GM23338 (cell line): ENCODE measurements at regions not wholly inside any gene's neighbourhood (a gene's known extent, or its start where the extent isn't known, plus 50 kb on each side); places are given as distances from the start of the nearest gene placed in this dataset.

ENCODE experiments used
- ATAC-seq: fragments of 200-7000 bp; cut with Tn5 transposase; 3 replicates; pipeline ENCODE4 v1.9.1; 2020
- DNase-seq: peaks from one replicate; pipeline ENCODE4 v3.0.0-alpha.2; 2015; ENCODE audit warnings: low spot score
- H2AFZ ChIP-seq: fragments of 200-600 bp; sonication (generic); 2 replicates; pipeline ENCODE4 v1.8.0; 2016; ENCODE audit warnings: antibody characterized with exemption, mild to moderate bottlenecking, moderate library complexity
- H3F3A ChIP-seq: fragments of 200-600 bp; sonication (generic); replicated peaks from 2 replicates; pipeline ENCODE4 v1.8.0; 2017; ENCODE audit warnings: antibody characterized with exemption, mixed run types, low read depth
- H3K27ac ChIP-seq: fragments of 200-600 bp; sonication (generic); 2 replicates; pipeline ENCODE4 v1.6.1; 2016; ENCODE audit warnings: low read depth
- H3K27me3 ChIP-seq: fragments of 200-600 bp; sonication (generic); 2 replicates; pipeline ENCODE4 v1.8.0; 2016; ENCODE audit warnings: mild to moderate bottlenecking, mixed run types, moderate library complexity; ENCODE audit not compliant: insufficient read depth
- H3K36me3 ChIP-seq: fragments of 200-600 bp; sonication (generic); 2 replicates; pipeline ENCODE4 v1.8.0; 2016; ENCODE audit warnings: mild to moderate bottlenecking; ENCODE audit not compliant: insufficient read depth
- H3K4me1 ChIP-seq: fragments of 200-600 bp; sonication (generic); 2 replicates; pipeline ENCODE4 v1.8.0; 2016; ENCODE audit warnings: mild to moderate bottlenecking, moderate library complexity; ENCODE audit not compliant: insufficient read depth
- H3K4me2 ChIP-seq: fragments of 200-600 bp; sonication (generic); 2 replicates; pipeline ENCODE4 v1.7.1; 2017; ENCODE audit warnings: mixed run types
- H3K4me3 ChIP-seq: fragments of 200-600 bp; sonication (generic); 2 replicates; pipeline ENCODE4 v1.6.1; 2016; ENCODE audit warnings: mixed run types
- H3K79me2 ChIP-seq: fragments of 200-600 bp; sonication (generic); replicated peaks from 2 replicates; pipeline ENCODE4 v1.8.0; 2017; ENCODE audit warnings: mild to moderate bottlenecking; ENCODE audit not compliant: insufficient read depth
- H3K9me2 ChIP-seq: fragments of 200-600 bp; sonication (generic); 2 replicates; pipeline ENCODE4 v1.8.0; 2017; ENCODE audit not compliant: insufficient read depth
- H4K20me1 ChIP-seq: fragments of 200-600 bp; sonication (generic); replicated peaks from 2 replicates; pipeline ENCODE4 v1.8.0; 2017; ENCODE audit warnings: mild to moderate bottlenecking; ENCODE audit not compliant: insufficient read depth
- H3K27ac Mint-ChIP-seq: 2 replicates; pipeline ENCODE4 v1.8.0; 2020; ENCODE audit warnings: inconsistent platforms, mild to moderate bottlenecking, moderate library complexity, mixed read lengths
- H3K27me3 Mint-ChIP-seq: 3 replicates; pipeline ENCODE4 v1.8.0; 2022; ENCODE audit warnings: low read depth, mild to moderate bottlenecking, moderate library complexity, mixed read lengths, inconsistent platforms; ENCODE audit not compliant: insufficient read depth, poor library complexity
- H3K36me3 Mint-ChIP-seq: 3 replicates; pipeline ENCODE4 v1.8.0; 2021; ENCODE audit warnings: low read depth, mild to moderate bottlenecking, inconsistent platforms, moderate library complexity, mixed read lengths
- H3K4me1 Mint-ChIP-seq: 3 replicates; pipeline ENCODE4 v1.8.0; 2020; ENCODE audit warnings: mild to moderate bottlenecking, inconsistent platforms, mixed read lengths
- H3K4me3 Mint-ChIP-seq: 3 replicates; pipeline ENCODE4 v1.8.0; 2021; ENCODE audit warnings: moderate library complexity, mild to moderate bottlenecking, inconsistent platforms, mixed read lengths
- H3K9me3 Mint-ChIP-seq: 3 replicates; pipeline ENCODE4 v1.8.0; 2020; ENCODE audit warnings: moderate library complexity, mild to moderate bottlenecking, inconsistent platforms, mixed read lengths
- CREB1 ChIP-seq: fragments of 250-450 bp; sonication (Bioruptor Pico); IDR thresholded peaks from 2 replicates; pipeline ENCODE4 v1.5.0; 2020; ENCODE audit warnings: low read depth, mild to moderate bottlenecking, moderate library complexity
- EZH2 ChIP-seq: fragments of 200-600 bp; sonication (generic); IDR thresholded peaks from one replicate; pipeline ENCODE4 v1.8.0; 2017; ENCODE audit warnings: antibody characterized with exemption, mild to moderate bottlenecking, low read depth; ENCODE audit not compliant: unreplicated experiment
- EZH2phosphoT487 ChIP-seq: fragments of 200-600 bp; sonication (generic); IDR thresholded peaks from one replicate; pipeline ENCODE4 v1.8.1; 2018; ENCODE audit warnings: antibody characterized with exemption; ENCODE audit not compliant: unreplicated experiment
- JUNB ChIP-seq: IDR thresholded peaks from one replicate; pipeline ENCODE4 v1.6.1; 2016; ENCODE audit warnings: antibody characterized with exemption; ENCODE audit not compliant: unreplicated experiment
- ZNF114 ChIP-seq: fragments of 250-450 bp; sonication (Bioruptor Pico); IDR thresholded peaks from 2 replicates; pipeline ENCODE4 v1.5.0; 2020; ENCODE audit warnings: mild to moderate bottlenecking, moderate library complexity
- ZNF331 ChIP-seq: fragments of 250-450 bp; sonication (Bioruptor Pico); IDR thresholded peaks from 2 replicates; pipeline ENCODE4 v1.5.0; 2020; ENCODE audit warnings: low read depth, mild to moderate bottlenecking, moderate library complexity
- TF ChIP-seq, protein P1 (sequence below): fragments of 250-450 bp; sonication (Bioruptor Pico); IDR thresholded peaks from 2 replicates; pipeline ENCODE4 v1.5.0; 2020; ENCODE audit warnings: mild to moderate bottlenecking, moderate library complexity
- TF ChIP-seq, protein P2 (sequence below), 2 experiments: fragments of 200-600 bp in 1 of 2; sonication (generic) in 1 of 2; conservative IDR thresholded peaks; 2 replicates each; pipeline versions ENCODE4 v1.5.1 to v1.6.1; 2016 to 2017; ENCODE audit warnings: antibody characterized with exemption in 2 of 2, low read depth in 2 of 2, mild to moderate bottlenecking in 2 of 2, moderate library complexity in 1 of 2
- TF ChIP-seq, protein P3 (sequence below): IDR thresholded peaks from 2 replicates; pipeline ENCODE4 v1.6.1; 2016; ENCODE audit warnings: antibody characterized with exemption

- H3K36me3 ChIP-seq = no peaks in the 10 kb centered on the region
- no peaks in the 10 kb centered on the region for H3K9me3 Mint-ChIP-seq
- no peak overlapping the region for H3K27ac ChIP-seq
- H3K27me3 Mint-ChIP-seq = no peaks in the 10 kb centered on the region
- H3K9me2 ChIP-seq = 0 out of 2 replicates have a peak, but pooled peaks cover 4% of the 10 kb centered on the region
- no peaks in the 10 kb centered on the region for H3K79me2 ChIP-seq
- H3K36me3 Mint-ChIP-seq = no peaks in the 10 kb centered on the region
- DNase-seq = no peak
- no peak overlapping the region for H3K4me3 Mint-ChIP-seq
- no peaks in the 10 kb centered on the region for H4K20me1 ChIP-seq
- H3K4me3 ChIP-seq = no peak overlapping the region
- no peak overlapping the region for H2AFZ ChIP-seq
- H3K4me1 ChIP-seq = no peaks in the 10 kb centered on the region
- H3K27me3 ChIP-seq = no peaks in the 10 kb centered on the region
- H3K4me2 ChIP-seq = no peak overlapping the region
- no peak for ATAC-seq
- no peak overlapping the region for H3K27ac Mint-ChIP-seq
- H3K4me1 Mint-ChIP-seq = no peaks in the 10 kb centered on the region
- TF ChIP-seq ZNF331 (CRISPR knock-in tag) (no peak), JUNB (no peak), EZH2 (no peak), CREB1 (CRISPR knock-in tag) (no peak), ZNF114 (CRISPR knock-in tag) (no peak), EZH2phosphoT487 (no peak)
- TF ChIP-seq, protein P1, sequence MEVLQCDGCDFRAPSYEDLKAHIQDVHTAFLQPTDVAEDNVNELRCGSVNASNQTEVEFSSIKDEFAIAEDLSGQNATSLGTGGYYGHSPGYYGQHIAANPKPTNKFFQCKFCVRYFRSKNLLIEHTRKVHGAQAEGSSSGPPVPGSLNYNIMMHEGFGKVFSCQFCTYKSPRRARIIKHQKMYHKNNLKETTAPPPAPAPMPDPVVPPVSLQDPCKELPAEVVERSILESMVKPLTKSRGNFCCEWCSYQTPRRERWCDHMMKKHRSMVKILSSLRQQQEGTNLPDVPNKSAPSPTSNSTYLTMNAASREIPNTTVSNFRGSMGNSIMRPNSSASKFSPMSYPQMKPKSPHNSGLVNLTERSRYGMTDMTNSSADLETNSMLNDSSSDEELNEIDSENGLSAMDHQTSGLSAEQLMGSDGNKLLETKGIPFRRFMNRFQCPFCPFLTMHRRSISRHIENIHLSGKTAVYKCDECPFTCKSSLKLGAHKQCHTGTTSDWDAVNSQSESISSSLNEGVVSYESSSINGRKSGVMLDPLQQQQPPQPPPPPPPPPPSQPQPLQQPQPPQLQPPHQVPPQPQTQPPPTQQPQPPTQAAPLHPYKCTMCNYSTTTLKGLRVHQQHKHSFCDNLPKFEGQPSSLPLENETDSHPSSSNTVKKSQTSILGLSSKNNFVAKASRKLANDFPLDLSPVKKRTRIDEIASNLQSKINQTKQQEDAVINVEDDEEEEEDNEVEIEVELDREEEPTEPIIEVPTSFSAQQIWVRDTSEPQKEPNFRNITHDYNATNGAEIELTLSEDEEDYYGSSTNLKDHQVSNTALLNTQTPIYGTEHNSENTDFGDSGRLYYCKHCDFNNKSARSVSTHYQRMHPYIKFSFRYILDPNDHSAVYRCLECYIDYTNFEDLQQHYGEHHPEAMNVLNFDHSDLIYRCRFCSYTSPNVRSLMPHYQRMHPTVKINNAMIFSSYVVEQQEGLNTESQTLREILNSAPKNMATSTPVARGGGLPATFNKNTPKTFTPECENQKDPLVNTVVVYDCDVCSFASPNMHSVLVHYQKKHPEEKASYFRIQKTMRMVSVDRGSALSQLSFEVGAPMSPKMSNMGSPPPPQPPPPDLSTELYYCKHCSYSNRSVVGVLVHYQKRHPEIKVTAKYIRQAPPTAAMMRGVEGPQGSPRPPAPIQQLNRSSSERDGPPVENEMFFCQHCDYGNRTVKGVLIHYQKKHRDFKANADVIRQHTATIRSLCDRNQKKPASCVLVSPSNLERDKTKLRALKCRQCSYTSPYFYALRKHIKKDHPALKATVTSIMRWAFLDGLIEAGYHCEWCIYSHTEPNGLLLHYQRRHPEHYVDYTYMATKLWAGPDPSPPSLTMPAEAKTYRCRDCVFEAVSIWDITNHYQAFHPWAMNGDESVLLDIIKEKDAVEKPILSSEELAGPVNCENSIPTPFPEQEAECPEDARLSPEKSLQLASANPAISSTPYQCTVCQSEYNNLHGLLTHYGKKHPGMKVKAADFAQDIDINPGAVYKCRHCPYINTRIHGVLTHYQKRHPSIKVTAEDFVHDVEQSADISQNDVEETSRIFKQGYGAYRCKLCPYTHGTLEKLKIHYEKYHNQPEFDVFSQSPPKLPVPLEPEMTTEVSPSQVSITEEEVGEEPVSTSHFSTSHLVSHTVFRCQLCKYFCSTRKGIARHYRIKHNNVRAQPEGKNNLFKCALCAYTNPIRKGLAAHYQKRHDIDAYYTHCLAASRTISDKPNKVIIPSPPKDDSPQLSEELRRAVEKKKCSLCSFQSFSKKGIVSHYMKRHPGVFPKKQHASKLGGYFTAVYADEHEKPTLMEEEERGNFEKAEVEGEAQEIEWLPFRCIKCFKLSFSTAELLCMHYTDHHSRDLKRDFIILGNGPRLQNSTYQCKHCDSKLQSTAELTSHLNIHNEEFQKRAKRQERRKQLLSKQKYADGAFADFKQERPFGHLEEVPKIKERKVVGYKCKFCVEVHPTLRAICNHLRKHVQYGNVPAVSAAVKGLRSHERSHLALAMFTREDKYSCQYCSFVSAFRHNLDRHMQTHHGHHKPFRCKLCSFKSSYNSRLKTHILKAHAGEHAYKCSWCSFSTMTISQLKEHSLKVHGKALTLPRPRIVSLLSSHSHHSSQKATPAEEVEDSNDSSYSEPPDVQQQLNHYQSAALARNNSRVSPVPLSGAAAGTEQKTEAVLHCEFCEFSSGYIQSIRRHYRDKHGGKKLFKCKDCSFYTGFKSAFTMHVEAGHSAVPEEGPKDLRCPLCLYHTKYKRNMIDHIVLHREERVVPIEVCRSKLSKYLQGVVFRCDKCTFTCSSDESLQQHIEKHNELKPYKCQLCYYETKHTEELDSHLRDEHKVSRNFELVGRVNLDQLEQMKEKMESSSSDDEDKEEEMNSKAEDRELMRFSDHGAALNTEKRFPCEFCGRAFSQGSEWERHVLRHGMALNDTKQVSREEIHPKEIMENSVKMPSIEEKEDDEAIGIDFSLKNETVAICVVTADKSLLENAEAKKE (CRISPR knock-in tag) = no peak
- TF ChIP-seq, protein P2, sequence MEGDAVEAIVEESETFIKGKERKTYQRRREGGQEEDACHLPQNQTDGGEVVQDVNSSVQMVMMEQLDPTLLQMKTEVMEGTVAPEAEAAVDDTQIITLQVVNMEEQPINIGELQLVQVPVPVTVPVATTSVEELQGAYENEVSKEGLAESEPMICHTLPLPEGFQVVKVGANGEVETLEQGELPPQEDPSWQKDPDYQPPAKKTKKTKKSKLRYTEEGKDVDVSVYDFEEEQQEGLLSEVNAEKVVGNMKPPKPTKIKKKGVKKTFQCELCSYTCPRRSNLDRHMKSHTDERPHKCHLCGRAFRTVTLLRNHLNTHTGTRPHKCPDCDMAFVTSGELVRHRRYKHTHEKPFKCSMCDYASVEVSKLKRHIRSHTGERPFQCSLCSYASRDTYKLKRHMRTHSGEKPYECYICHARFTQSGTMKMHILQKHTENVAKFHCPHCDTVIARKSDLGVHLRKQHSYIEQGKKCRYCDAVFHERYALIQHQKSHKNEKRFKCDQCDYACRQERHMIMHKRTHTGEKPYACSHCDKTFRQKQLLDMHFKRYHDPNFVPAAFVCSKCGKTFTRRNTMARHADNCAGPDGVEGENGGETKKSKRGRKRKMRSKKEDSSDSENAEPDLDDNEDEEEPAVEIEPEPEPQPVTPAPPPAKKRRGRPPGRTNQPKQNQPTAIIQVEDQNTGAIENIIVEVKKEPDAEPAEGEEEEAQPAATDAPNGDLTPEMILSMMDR (conservative IDR thresholded peaks at IDR 0.05; ENCODE audit: low read depth in 2 of 2) = no peak
- TF ChIP-seq, protein P3, sequence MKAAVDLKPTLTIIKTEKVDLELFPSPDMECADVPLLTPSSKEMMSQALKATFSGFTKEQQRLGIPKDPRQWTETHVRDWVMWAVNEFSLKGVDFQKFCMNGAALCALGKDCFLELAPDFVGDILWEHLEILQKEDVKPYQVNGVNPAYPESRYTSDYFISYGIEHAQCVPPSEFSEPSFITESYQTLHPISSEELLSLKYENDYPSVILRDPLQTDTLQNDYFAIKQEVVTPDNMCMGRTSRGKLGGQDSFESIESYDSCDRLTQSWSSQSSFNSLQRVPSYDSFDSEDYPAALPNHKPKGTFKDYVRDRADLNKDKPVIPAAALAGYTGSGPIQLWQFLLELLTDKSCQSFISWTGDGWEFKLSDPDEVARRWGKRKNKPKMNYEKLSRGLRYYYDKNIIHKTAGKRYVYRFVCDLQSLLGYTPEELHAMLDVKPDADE = no peak
- H3F3A ChIP-seq = no peaks in the 10 kb centered on the region
Observed at GRCh38 chr2:83168377-83168776, 1290.7 kb downstream of the SUCLG1 start.
